Endothelial cell of umbilical vein (primary cell): ENCODE measurements at regions not wholly inside any gene's neighbourhood (a gene's known extent, or its start where the extent isn't known, plus 50 kb on each side); places are given as distances from the start of the nearest gene placed in this dataset.

Experiments
- EZH2 ChIP-seq: IDR thresholded peaks from 2 replicates; pipeline ENCODE4 v1.6.1; 2012; ENCODE audit warnings: borderline replicate concordance, low read depth, mild to moderate bottlenecking, moderate library complexity, low read length, inconsistent platforms; ENCODE audit not compliant: severe bottlenecking
- FOS ChIP-seq: IDR thresholded peaks from 2 replicates; pipeline ENCODE4 v1.6.1; 2011; ENCODE audit warnings: mild to moderate bottlenecking, low read length, moderate library complexity, borderline replicate concordance; ENCODE audit not compliant: insufficient read depth
- POLR2A ChIP-seq: IDR thresholded peaks from 2 replicates; pipeline ENCODE4 v1.6.1; 2012; ENCODE audit warnings: low read depth, mild to moderate bottlenecking, control low read depth, low read length
- POLR2AphosphoS5 ChIP-seq: IDR thresholded peaks from 2 replicates; pipeline ENCODE4 v1.6.1; 2012; ENCODE audit warnings: low read depth, mild to moderate bottlenecking, control low read depth, low read length, moderate library complexity; ENCODE audit not compliant: insufficient read depth
- TF ChIP-seq, protein P1 (sequence below), 2 donors: IDR thresholded peaks; 1 replicate in 1 of 2; 2 replicates in 1 of 2; pipeline ENCODE4 v1.5.1; 2011; ENCODE audit warnings: low read length in 2 of 2, mild to moderate bottlenecking in 2 of 2, moderate library complexity in 2 of 2, control low read depth in 1 of 2, inconsistent platforms in 1 of 2, low read depth in 1 of 2; ENCODE audit not compliant: insufficient read depth in 1 of 2; ENCODE audit errors: extremely low read depth in 1 of 2
- TF ChIP-seq, protein P2 (sequence below): IDR thresholded peaks from 2 replicates; pipeline ENCODE4 v1.6.1; 2011; ENCODE audit not compliant: insufficient read depth, insufficient read length

DNA sequence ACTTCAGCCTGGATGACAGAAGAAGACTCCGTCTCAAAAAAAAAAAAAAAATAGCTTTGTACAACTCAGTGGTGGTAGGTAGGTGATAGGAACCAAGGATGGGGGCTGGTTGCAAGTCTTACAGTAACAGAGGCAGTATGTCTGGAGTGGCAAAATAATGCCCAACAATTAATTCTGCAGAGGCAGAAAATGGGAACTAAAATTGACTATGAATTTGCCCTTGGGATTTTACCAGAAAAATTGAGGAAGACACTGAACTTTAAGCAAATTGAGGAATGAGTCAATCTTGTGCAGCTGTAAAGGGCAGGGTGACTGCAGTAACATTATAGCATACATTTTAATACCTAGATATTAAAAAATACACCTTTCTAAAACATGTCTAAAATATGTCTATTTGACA lies 116.1 kb upstream of the FOXN2 start:
- TF ChIP-seq, protein P1, sequence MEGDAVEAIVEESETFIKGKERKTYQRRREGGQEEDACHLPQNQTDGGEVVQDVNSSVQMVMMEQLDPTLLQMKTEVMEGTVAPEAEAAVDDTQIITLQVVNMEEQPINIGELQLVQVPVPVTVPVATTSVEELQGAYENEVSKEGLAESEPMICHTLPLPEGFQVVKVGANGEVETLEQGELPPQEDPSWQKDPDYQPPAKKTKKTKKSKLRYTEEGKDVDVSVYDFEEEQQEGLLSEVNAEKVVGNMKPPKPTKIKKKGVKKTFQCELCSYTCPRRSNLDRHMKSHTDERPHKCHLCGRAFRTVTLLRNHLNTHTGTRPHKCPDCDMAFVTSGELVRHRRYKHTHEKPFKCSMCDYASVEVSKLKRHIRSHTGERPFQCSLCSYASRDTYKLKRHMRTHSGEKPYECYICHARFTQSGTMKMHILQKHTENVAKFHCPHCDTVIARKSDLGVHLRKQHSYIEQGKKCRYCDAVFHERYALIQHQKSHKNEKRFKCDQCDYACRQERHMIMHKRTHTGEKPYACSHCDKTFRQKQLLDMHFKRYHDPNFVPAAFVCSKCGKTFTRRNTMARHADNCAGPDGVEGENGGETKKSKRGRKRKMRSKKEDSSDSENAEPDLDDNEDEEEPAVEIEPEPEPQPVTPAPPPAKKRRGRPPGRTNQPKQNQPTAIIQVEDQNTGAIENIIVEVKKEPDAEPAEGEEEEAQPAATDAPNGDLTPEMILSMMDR (IDR thresholded peaks at IDR 0.05; ENCODE audit: extremely low read depth in 1 of 2, insufficient read depth in 1 of 2, low read depth in 1 of 2, low read length in 2 of 2), result no peak
- no peak for TF ChIP-seq POLR2A
- no peak for TF ChIP-seq EZH2
- no peak for TF ChIP-seq POLR2AphosphoS5
- no peak for TF ChIP-seq FOS
- TF ChIP-seq, protein P2, sequence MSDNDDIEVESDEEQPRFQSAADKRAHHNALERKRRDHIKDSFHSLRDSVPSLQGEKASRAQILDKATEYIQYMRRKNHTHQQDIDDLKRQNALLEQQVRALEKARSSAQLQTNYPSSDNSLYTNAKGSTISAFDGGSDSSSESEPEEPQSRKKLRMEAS, result no peak
